ENCODE measurements at regions not wholly inside any gene's neighbourhood (a gene's known extent, or its start where the extent isn't known, plus 50 kb on each side); places are given as distances from the start of the nearest gene placed in this dataset.
A peak's percentile ranks its signal among the peaks of the same experiment; 100 is the strongest.

DNA sequence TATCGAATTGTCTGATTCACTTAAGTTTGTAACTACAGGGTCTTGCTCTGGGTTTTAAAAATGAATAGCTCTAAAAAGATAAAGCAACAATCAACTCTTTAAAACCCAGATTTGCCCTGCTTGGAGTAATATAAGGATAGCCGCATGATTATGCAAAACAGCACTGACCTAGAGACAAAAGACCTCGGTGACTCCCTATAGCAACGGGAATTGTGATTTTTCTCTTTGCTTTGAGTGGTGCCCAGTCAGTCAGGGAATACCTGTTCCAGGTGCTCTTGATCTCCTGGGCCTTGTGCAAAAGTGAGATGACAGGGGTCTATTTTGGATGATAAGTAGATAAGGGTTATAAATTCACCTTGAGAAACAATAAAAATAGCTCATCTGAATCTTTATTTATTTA, 336.3 kb upstream of the NOX3 start:
- Mint-ChIP-seq H3K9me3 (ENCODE audit: low read depth, unreplicated experiment) (peaks cover 3% of the 10 kb centered on the region), H3K36me3 (ENCODE audit: insufficient read depth, unreplicated experiment) (peaks cover 11% of the 10 kb centered on the region), H3K27ac (ENCODE audit: unreplicated experiment) (no peak overlapping the region), H3K4me1 (ENCODE audit: low read depth, unreplicated experiment) (peaks cover 33% of the 10 kb centered on the region), H3K27me3 (ENCODE audit: unreplicated experiment) (no peaks in the 10 kb centered on the region), H3K4me3 (ENCODE audit: low read depth, unreplicated experiment) (no peak overlapping the region)
- intact Hi-C loops (cut with micrococcal nuclease; ENCODE audit: unreplicated experiment): no loop called here
- no TSS peak for BruUV-seq (replicated peaks)
- DNase-seq: no peak
- CTCF ChIA-PET: no interaction called here
- TF ChIP-seq, protein P1, sequence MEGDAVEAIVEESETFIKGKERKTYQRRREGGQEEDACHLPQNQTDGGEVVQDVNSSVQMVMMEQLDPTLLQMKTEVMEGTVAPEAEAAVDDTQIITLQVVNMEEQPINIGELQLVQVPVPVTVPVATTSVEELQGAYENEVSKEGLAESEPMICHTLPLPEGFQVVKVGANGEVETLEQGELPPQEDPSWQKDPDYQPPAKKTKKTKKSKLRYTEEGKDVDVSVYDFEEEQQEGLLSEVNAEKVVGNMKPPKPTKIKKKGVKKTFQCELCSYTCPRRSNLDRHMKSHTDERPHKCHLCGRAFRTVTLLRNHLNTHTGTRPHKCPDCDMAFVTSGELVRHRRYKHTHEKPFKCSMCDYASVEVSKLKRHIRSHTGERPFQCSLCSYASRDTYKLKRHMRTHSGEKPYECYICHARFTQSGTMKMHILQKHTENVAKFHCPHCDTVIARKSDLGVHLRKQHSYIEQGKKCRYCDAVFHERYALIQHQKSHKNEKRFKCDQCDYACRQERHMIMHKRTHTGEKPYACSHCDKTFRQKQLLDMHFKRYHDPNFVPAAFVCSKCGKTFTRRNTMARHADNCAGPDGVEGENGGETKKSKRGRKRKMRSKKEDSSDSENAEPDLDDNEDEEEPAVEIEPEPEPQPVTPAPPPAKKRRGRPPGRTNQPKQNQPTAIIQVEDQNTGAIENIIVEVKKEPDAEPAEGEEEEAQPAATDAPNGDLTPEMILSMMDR (IDR thresholded peaks at IDR 0.05; ENCODE audit: unreplicated experiment): no peak

DNA sequence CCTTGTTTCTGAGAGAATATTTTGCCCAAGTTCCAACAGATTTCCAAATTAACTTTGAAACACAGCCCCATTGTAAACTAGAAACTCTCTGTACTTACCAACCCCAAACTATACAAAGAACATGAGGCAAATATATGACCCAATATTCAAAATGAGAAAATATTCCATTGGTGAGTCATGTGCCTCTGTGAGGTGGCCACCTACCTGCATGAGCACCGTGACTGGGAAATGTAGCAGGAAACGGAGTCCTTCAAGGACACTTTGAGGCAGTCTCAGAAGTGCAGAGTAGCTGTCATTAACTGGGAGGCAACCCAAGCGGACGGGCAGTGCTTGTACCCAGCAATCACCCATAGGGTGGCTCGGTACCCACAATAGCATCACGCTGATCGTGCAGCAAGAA, 335.5 kb upstream of the NOX3 start:
- DNase-seq: peak; percentile 8
- TF ChIP-seq, protein P1 (IDR thresholded peaks at IDR 0.05; ENCODE audit: unreplicated experiment): no peak
- H3K4me1 Mint-ChIP-seq (ENCODE audit: low read depth, unreplicated experiment): peaks cover 37% of the 10 kb centered on the region
- H3K4me3 Mint-ChIP-seq (ENCODE audit: low read depth, unreplicated experiment): no peak overlapping the region
- intact Hi-C loops (cut with micrococcal nuclease; ENCODE audit: unreplicated experiment): no loop called here
- H3K27ac Mint-ChIP-seq (ENCODE audit: unreplicated experiment): peak overlapping the region; percentile 82
- BruUV-seq (replicated peaks): no TSS peak
- H3K27me3 Mint-ChIP-seq (ENCODE audit: unreplicated experiment): no peaks in the 10 kb centered on the region
- peaks cover 5% of the 10 kb centered on the region for H3K9me3 Mint-ChIP-seq (ENCODE audit: low read depth, unreplicated experiment)
- peaks cover 11% of the 10 kb centered on the region for H3K36me3 Mint-ChIP-seq (ENCODE audit: insufficient read depth, unreplicated experiment)
- CTCF ChIA-PET: no interaction called here

DNA sequence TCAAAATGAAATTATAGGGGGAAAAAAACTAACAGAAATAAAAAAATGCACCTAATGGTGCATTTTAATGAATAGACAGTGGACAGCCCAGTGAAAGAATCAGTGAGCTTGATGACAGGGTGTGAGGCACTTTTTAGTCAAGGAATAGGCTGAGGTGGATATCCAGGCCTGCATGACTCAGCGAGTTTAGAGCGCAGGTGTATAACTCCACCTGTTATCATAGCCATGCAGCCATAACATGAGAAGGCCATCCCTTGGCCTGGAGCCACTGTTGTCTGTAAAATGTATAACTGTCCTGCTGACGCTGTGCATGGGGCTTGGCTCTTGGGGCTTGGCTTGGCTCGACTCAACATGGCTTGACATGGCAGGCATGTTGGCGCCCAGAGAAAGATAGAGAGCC, 331.5 kb upstream of the NOX3 start:
- no peak for DNase-seq
- CTCF ChIA-PET: no interaction called here
- Mint-ChIP-seq H3K4me3 (ENCODE audit: low read depth, unreplicated experiment) (no peak overlapping the region), H3K36me3 (ENCODE audit: insufficient read depth, unreplicated experiment) (peaks cover 7% of the 10 kb centered on the region), H3K27ac (ENCODE audit: unreplicated experiment) (peak overlapping the region; percentile 19), H3K4me1 (ENCODE audit: low read depth, unreplicated experiment) (peaks cover 27% of the 10 kb centered on the region), H3K27me3 (ENCODE audit: unreplicated experiment) (no peaks in the 10 kb centered on the region), H3K9me3 (ENCODE audit: low read depth, unreplicated experiment) (peaks cover 3% of the 10 kb centered on the region)
- TF ChIP-seq, protein P1 (IDR thresholded peaks at IDR 0.05; ENCODE audit: unreplicated experiment): no peak
- intact Hi-C loops (cut with micrococcal nuclease; ENCODE audit: unreplicated experiment): no loop called here
- no TSS peak for BruUV-seq (replicated peaks)

DNA sequence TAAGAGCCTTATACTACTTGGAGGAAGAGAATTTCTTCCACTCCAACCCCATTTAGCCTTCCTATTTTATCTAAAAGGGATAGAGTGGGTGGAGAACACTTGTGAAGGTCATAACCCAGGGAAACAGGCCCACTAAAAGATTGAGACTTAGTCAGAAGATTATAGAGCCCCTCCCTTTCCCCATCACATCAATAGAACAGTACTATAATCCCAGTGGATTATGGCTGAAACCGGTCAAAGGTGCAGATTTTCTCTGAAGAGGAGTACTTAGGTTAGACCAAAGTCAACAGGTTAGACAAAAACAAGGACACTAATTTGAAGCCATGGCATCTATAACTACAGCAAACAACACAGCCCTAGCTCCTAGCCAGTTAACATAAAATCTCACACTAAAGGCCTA, 330.9 kb upstream of the NOX3 start:
- H3K9me3 Mint-ChIP-seq (ENCODE audit: low read depth, unreplicated experiment): peaks cover 3% of the 10 kb centered on the region
- intact Hi-C loops (cut with micrococcal nuclease; ENCODE audit: unreplicated experiment): no loop called here
- no TSS peak for BruUV-seq (replicated peaks)
- H3K36me3 Mint-ChIP-seq (ENCODE audit: insufficient read depth, unreplicated experiment): peaks cover 9% of the 10 kb centered on the region
- peaks cover 31% of the 10 kb centered on the region for H3K4me1 Mint-ChIP-seq (ENCODE audit: low read depth, unreplicated experiment)
- TF ChIP-seq, protein P1 (IDR thresholded peaks at IDR 0.05; ENCODE audit: unreplicated experiment): no peak
- no peak for DNase-seq
- no peak overlapping the region for H3K27ac Mint-ChIP-seq (ENCODE audit: unreplicated experiment)
- CTCF ChIA-PET: no interaction called here
- H3K27me3 Mint-ChIP-seq (ENCODE audit: unreplicated experiment): no peaks in the 10 kb centered on the region
- no peak overlapping the region for H3K4me3 Mint-ChIP-seq (ENCODE audit: low read depth, unreplicated experiment)
